SU-DHL-6 (cell line): ENCODE measurements at regions not wholly inside any gene's neighbourhood (a gene's known extent, or its start where the extent isn't known, plus 50 kb on each side); places are given as distances from the start of the nearest gene placed in this dataset.

ENCODE experiments used
- EZH2phosphoT487 ChIP-seq: fragments of 200-600 bp; sonication (generic), shearing (Covaris generic); conservative IDR thresholded peaks from 2 replicates; pipeline ENCODE4 v1.6.1; 2018; ENCODE audit warnings: mild to moderate bottlenecking, antibody characterized with exemption, low read length, moderate library complexity, mixed read lengths
- TF ChIP-seq, protein P1 (sequence below): fragments of 200-600 bp; sonication (generic); IDR thresholded peaks from one replicate; pipeline ENCODE4 v1.5.1; 2017; ENCODE audit warnings: antibody characterized with exemption, mild to moderate bottlenecking, low read length, moderate library complexity; ENCODE audit not compliant: insufficient read depth, poor library complexity, severe bottlenecking

DNA sequence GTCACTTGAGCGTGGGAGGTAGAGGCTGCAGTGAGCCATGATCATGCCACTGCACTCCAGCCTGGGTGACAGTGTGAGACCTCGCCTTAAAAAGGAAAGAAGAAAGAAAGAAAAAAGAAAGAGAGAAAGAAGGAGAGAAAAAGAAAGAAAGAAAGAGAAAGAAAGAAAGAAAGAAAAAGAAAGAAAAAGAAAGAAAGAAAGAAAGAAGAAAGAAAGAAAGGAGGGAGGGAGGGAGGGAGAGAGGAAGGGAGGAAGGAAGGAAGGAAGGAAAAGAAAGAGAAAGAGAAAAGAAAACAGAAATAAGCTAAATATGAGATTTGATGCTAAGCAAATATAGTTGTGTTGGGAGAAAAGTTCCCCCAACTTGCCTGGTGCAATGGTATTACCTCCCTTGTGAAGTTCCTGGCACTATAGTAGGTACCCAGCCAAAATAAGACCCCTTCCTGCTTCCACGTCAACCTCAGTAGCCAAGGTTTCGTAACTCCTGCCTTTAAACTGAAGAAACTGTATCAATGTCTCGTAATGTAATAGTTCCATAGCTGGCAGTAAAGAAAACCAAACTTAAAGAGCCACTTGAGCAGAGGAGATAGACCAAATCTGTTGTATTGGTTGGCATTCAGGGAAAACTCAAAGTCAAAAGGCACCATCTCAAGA is 88.1 kb upstream of the HNRNPU start:
- TF ChIP-seq, protein P1, sequence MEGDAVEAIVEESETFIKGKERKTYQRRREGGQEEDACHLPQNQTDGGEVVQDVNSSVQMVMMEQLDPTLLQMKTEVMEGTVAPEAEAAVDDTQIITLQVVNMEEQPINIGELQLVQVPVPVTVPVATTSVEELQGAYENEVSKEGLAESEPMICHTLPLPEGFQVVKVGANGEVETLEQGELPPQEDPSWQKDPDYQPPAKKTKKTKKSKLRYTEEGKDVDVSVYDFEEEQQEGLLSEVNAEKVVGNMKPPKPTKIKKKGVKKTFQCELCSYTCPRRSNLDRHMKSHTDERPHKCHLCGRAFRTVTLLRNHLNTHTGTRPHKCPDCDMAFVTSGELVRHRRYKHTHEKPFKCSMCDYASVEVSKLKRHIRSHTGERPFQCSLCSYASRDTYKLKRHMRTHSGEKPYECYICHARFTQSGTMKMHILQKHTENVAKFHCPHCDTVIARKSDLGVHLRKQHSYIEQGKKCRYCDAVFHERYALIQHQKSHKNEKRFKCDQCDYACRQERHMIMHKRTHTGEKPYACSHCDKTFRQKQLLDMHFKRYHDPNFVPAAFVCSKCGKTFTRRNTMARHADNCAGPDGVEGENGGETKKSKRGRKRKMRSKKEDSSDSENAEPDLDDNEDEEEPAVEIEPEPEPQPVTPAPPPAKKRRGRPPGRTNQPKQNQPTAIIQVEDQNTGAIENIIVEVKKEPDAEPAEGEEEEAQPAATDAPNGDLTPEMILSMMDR = no peak
- no peak for TF ChIP-seq EZH2phosphoT487
